HCT116 (cell line): ENCODE measurements at regions not wholly inside any gene's neighbourhood (a gene's known extent, or its start where the extent isn't known, plus 50 kb on each side); places are given as distances from the start of the nearest gene placed in this dataset.

ENCODE experiments used
- ATAC-seq: fragments of 200-7000 bp; cut with Tn5 transposase; 2 replicates; pipeline ENCODE4 v1.9.1; 2020; ENCODE audit warnings: mild to moderate bottlenecking, moderate library complexity
- BruUV-seq: library from RNA; stranded (reverse); fragments of 400-500 nt; replicated peaks from 2 replicates; lab custom pipeline; 2021; lab: Mats Ljungman, UMichigan
- CTCF ChIA-PET: fragments of 300-600 bp; sonication (Branson Sonifier 250); formaldehyde crosslinking; loops from one replicate; lab custom pipeline; 2021; ENCODE audit warnings: antibody characterized with exemption; lab: Charles Lee
- POLR2A ChIA-PET: fragments of 300-600, 350-600 bp; sonication (Branson Sonifier 250); formaldehyde crosslinking; loops from one replicate; lab custom pipeline; 2021; ENCODE audit warnings: antibody characterized with exemption; lab: Charles Lee
- RAD21 ChIA-PET, 2 experiments: fragments of 300-600 bp; sonication (Branson Sonifier 250); formaldehyde crosslinking; loops; one replicate each; lab custom pipeline; 2023; ENCODE audit warnings: low total read pairs in 2 of 2; ENCODE audit not compliant: uncharacterized antibody in 2 of 2, unreplicated experiment in 2 of 2, low non-redundant PET in 1 of 2; lab: Charles Lee
- DNase-seq: peaks from one replicate; pipeline ENCODE4 v3.0.0-alpha.2; 2010; ENCODE audit warnings: low read depth, low spot score
- H2AFZ ChIP-seq: fragments of 200-600 bp; shearing (Covaris generic), sonication (generic); 2 replicates; pipeline ENCODE4 v1.6.1; 2017; ENCODE audit warnings: low read depth, mixed run types, mixed read lengths, antibody characterized with exemption, low read length; ENCODE audit not compliant: poor library complexity, severe bottlenecking
- H3K27ac ChIP-seq: 2 replicates; pipeline ENCODE4 v1.5.1; 2012; ENCODE audit warnings: low read depth, low read length
- H3K27me3 ChIP-seq: fragments of 200-600 bp; sonication (generic); 2 replicates; pipeline ENCODE4 v1.6.1; 2016; ENCODE audit warnings: mixed run types, low read length, mixed read lengths; ENCODE audit not compliant: insufficient read depth
- H3K36me3 ChIP-seq, 2 experiments: fragments of 200-500 bp in 1 of 2; fragments of 200-600 bp in 1 of 2; sonication (Bioruptor generic) in 1 of 2; sonication (generic) in 1 of 2; 2 replicates each; pipeline versions ENCODE4 v1.5.1 to v1.6.1; 2014 to 2016; ENCODE audit warnings: low read length in 2 of 2, inconsistent platforms in 1 of 2, mixed read lengths in 1 of 2, mixed run types in 1 of 2; ENCODE audit not compliant: insufficient read depth in 2 of 2, control insufficient read depth in 1 of 2
- H3K4me1 ChIP-seq, 2 experiments: fragments of 200-600 bp in 1 of 2; sonication (generic) in 1 of 2; 2 replicates each; pipeline versions ENCODE4 v1.5.1 to v1.6.1; 2012 to 2017; ENCODE audit warnings: low read length in 2 of 2, inconsistent platforms in 1 of 2, mild to moderate bottlenecking in 1 of 2, mixed read lengths in 1 of 2, mixed run types in 1 of 2, moderate library complexity in 1 of 2; ENCODE audit not compliant: insufficient read depth in 2 of 2, control insufficient read depth in 1 of 2
- H3K4me2 ChIP-seq: fragments of 200-600 bp; sonication (generic); 2 replicates; pipeline ENCODE4 v1.6.1; 2017; ENCODE audit warnings: mixed run types, low read length, mixed read lengths
- H3K4me3 ChIP-seq, 2 experiments: fragments of 200-600 bp in 1 of 2; sonication (generic) in 1 of 2; replicated peaks in 1 of 2; 2 replicates each; pipeline ENCODE4 v1.5.1; 2011 to 2016; ENCODE audit warnings: low read length in 2 of 2, control low read depth in 1 of 2, low read depth in 1 of 2, mild to moderate bottlenecking in 1 of 2, mixed read lengths in 1 of 2, mixed run types in 1 of 2
- H3K79me2 ChIP-seq: fragments of 200-600 bp; sonication (generic); 2 replicates; pipeline ENCODE4 v1.6.1; 2017; ENCODE audit warnings: mild to moderate bottlenecking, mixed run types, low read length, moderate library complexity, mixed read lengths; ENCODE audit not compliant: insufficient read depth
- H3K9ac ChIP-seq: fragments of 200-600 bp; sonication (generic); 2 replicates; pipeline ENCODE4 v1.6.1; 2016; ENCODE audit warnings: low read length, mixed read lengths
- H3K9me2 ChIP-seq: fragments of 200-600 bp; sonication (generic), shearing (Covaris generic); 2 replicates; pipeline ENCODE4 v1.6.1; 2017; ENCODE audit warnings: mixed run types, mild to moderate bottlenecking, moderate library complexity; ENCODE audit not compliant: insufficient read depth
- H3K9me3 ChIP-seq, 2 experiments: fragments of 200-500 bp in 1 of 2; fragments of 200-600 bp in 1 of 2; sonication (Bioruptor generic) in 1 of 2; sonication (generic) in 1 of 2; 2 replicates each; pipeline ENCODE4 v1.6.1; 2014 to 2017; ENCODE audit warnings: low read length in 2 of 2, mixed read lengths in 2 of 2, inconsistent platforms in 1 of 2, low read depth in 1 of 2, mild to moderate bottlenecking in 1 of 2, mixed run types in 1 of 2, moderate library complexity in 1 of 2; ENCODE audit not compliant: control insufficient read depth in 1 of 2, insufficient read depth in 1 of 2
- H4K20me1 ChIP-seq: fragments of 200-600 bp; sonication (generic), shearing (Covaris generic); 2 replicates; pipeline ENCODE4 v1.6.1; 2017; ENCODE audit warnings: mixed run types, mild to moderate bottlenecking, moderate library complexity; ENCODE audit not compliant: insufficient read depth
- CBX3 ChIP-seq: IDR thresholded peaks from 2 replicates; pipeline ENCODE4 v1.6.1; 2012; ENCODE audit warnings: low read depth
- CEBPB ChIP-seq: IDR thresholded peaks from 2 replicates; pipeline ENCODE4 v1.6.1; 2012; ENCODE audit warnings: low read depth
- EGR1 ChIP-seq: IDR thresholded peaks from 2 replicates; pipeline ENCODE4 v1.6.1; 2012; ENCODE audit warnings: low read depth
- ELF1 ChIP-seq: IDR thresholded peaks from 2 replicates; pipeline ENCODE4 v1.6.1; 2012; ENCODE audit warnings: low read depth, borderline replicate concordance
- EZH2phosphoT487 ChIP-seq: fragments of 200-600 bp; IDR thresholded peaks from 2 replicates; pipeline ENCODE4 v1.6.1; 2018; ENCODE audit warnings: antibody characterized with exemption, borderline replicate concordance
- FOSL1 ChIP-seq: IDR thresholded peaks from 2 replicates; pipeline ENCODE4 v1.6.1; 2012; ENCODE audit warnings: low read depth
- POLR2A ChIP-seq: IDR thresholded peaks from 2 replicates; pipeline ENCODE4 v1.7.0; 2011; ENCODE audit warnings: borderline replicate concordance; ENCODE audit not compliant: insufficient read depth, insufficient read length; ENCODE audit errors: extremely low read depth
- POLR2AphosphoS5 ChIP-seq: IDR thresholded peaks from 2 replicates; pipeline ENCODE4 v1.6.1; 2011; ENCODE audit warnings: mild to moderate bottlenecking, low read depth, low read length, moderate library complexity
- SIN3A ChIP-seq: IDR thresholded peaks from 2 replicates; pipeline ENCODE4 v1.6.1; 2012; ENCODE audit warnings: low read depth
- SP1 ChIP-seq: IDR thresholded peaks from 2 replicates; pipeline ENCODE4 v1.6.1; 2012; ENCODE audit warnings: low read depth
- TCF7L2 ChIP-seq: IDR thresholded peaks from 2 replicates; pipeline ENCODE4 v1.7.0; 2011; ENCODE audit warnings: borderline replicate concordance, inconsistent platforms; ENCODE audit not compliant: insufficient read depth, insufficient read length; ENCODE audit errors: extremely low read depth
- YY1 ChIP-seq: IDR thresholded peaks from 2 replicates; pipeline ENCODE4 v1.6.1; 2011; ENCODE audit warnings: low read length, low read depth, moderate library complexity, mild to moderate bottlenecking; ENCODE audit not compliant: insufficient replicate concordance; ENCODE audit errors: extremely low read depth
- ZFX ChIP-seq: fragments of 450-650 bp; IDR thresholded peaks from 2 replicates; pipeline ENCODE4 v1.6.1; 2017
- ZNF274 ChIP-seq: fragments of 200-500 bp; sonication (Bioruptor generic); IDR thresholded peaks from 2 replicates; pipeline ENCODE4 v1.6.1; 2014; ENCODE audit warnings: mild to moderate bottlenecking, low read depth, low read length, inconsistent platforms
- intact Hi-C: fragments of 100-400 bp; cut with micrococcal nuclease; formaldehyde crosslinking; loops from 2 replicates; pipeline ENCODE4 v1.10.0; 2022
- TF ChIP-seq, protein P1 (sequence below): IDR thresholded peaks from 2 replicates; pipeline ENCODE4 v1.6.1; 2011; ENCODE audit warnings: mild to moderate bottlenecking, low read length, moderate library complexity; ENCODE audit not compliant: insufficient replicate concordance; ENCODE audit errors: extremely low read depth

DNA sequence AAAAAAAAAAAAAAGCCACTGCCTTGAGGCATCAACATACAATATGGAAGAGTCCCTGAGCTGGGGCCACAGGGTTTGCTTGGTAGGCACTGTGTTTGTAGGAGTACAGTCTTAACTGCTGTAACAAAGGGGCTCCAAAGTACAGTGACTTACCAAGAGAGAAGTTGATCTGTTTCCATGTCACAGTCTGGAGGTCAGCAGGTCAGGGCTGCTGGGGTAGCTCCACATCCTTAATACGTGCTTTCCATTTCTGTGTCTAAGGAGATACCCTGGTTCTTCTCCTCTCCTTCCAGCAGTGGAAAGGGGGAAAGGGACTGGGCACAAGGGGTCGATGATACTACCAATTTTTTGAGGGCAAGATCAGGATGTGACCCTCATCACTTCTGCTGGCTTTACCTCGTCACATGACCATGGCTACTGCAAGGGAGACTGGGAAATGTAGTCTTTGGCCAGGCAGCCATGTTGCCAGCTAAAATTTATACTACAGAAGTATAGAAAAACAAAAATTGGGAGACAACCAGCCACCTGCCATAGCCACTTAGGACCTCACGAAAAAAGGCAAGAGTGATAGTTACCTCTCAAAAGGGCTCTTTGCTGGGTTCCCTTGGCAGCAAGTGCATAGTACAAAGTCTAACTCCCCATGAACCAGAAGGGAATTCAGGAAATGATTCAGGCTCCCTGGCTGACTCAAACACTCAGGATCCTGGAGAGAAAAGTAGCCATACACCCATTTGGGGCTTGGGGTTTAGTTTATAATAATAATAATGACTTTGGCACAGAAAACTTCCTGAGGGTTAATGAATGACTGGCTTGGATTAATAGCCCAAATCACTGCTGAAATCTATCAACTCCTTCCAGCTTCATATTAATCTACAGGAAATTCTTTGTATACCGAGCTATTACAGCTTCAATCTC lies 52.7 kb upstream of the ATP5PO start:
- TF ChIP-seq FOSL1 (peak; percentile 33; the same call in 1 of the 2 replicates), YY1 (peak; percentile 93), TCF7L2 (no peak), EGR1 (no peak), ELF1 (peak; percentile 7; the same call in 1 of the 2 replicates), CEBPB (no peak), CBX3 (no peak), SIN3A (no peak), EZH2phosphoT487 (no peak), ZFX (no peak), POLR2AphosphoS5 (no peak), POLR2A (no peak), ZNF274 (no peak), SP1 (no peak)
- TF ChIP-seq, protein P1, sequence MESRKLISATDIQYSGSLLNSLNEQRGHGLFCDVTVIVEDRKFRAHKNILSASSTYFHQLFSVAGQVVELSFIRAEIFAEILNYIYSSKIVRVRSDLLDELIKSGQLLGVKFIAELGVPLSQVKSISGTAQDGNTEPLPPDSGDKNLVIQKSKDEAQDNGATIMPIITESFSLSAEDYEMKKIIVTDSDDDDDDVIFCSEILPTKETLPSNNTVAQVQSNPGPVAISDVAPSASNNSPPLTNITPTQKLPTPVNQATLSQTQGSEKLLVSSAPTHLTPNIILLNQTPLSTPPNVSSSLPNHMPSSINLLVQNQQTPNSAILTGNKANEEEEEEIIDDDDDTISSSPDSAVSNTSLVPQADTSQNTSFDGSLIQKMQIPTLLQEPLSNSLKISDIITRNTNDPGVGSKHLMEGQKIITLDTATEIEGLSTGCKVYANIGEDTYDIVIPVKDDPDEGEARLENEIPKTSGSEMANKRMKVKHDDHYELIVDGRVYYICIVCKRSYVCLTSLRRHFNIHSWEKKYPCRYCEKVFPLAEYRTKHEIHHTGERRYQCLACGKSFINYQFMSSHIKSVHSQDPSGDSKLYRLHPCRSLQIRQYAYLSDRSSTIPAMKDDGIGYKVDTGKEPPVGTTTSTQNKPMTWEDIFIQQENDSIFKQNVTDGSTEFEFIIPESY: no peak
- intact Hi-C loops: no loop called here
- RAD21 ChIA-PET: interaction anchor here in 1 of 2 experiments (0.6 kb wide), 1 partner anchor 73 kb away, joined by 3 read pairs; no protein-coding TSS in a partner anchor
- POLR2A ChIA-PET: no interaction called here
- H3K4me1 ChIP-seq: peaks cover 10 to 29% of the 10 kb centered on the region in 2 experiments
- no peaks in the 10 kb centered on the region for H3K27me3 ChIP-seq
- H3K79me2 ChIP-seq: no peaks in the 10 kb centered on the region
- BruUV-seq: no TSS peak
- H3K27ac ChIP-seq: no peak overlapping the region
- DNase-seq: no peak
- H3K4me3 ChIP-seq: no peak overlapping the region
- H3K9me2 ChIP-seq: no peaks in the 10 kb centered on the region
- H3K4me2 ChIP-seq: peak overlapping the region; percentile 40
- no peaks in the 10 kb centered on the region for H3K36me3 ChIP-seq
- CTCF ChIA-PET: interaction anchor here (1.7 kb wide), 1 partner anchor 380 kb away, joined by 7 read pairs; no protein-coding TSS in a partner anchor
- H3K9me3 ChIP-seq: no peaks in the 10 kb centered on the region
- no peak overlapping the region for H3K9ac ChIP-seq
- H2AFZ ChIP-seq: peak overlapping the region; percentile 89
- no peaks in the 10 kb centered on the region for H4K20me1 ChIP-seq
- peak; percentile 74 for ATAC-seq
